ENCODE measurements at regions not wholly inside any gene's neighbourhood (a gene's known extent, or its start where the extent isn't known, plus 50 kb on each side); places are given as distances from the start of the nearest gene placed in this dataset.

- H3K27me3 ChIP-seq (ENCODE audit: insufficient read depth, low read depth, severe bottlenecking) = peaks cover 81% of the 10 kb centered on the region
- no peak for TF ChIP-seq CTCF (IDR thresholded peaks at IDR 0.05; ENCODE audit: low read depth, low read length)
These were observed 95.5 kb upstream of the RNF32 start for GRCh38 chr7:156544919-156545715.

GRCh38 chr7:156543699-156544598 lies 96.6 kb upstream of the RNF32 start:
- TF ChIP-seq CTCF (IDR thresholded peaks at IDR 0.05; ENCODE audit: low read depth, low read length) = no peak
- no peak for DNase-seq
- H3K36me3 ChIP-seq = no peaks in the 10 kb centered on the region
- H3K27me3 ChIP-seq (ENCODE audit: insufficient read depth, low read depth, severe bottlenecking) = peaks cover 76% of the 10 kb centered on the region
- H3K27ac ChIP-seq = no peak overlapping the region
- no peak overlapping the region for H3K4me3 ChIP-seq (ENCODE audit: low read depth, low read length)
- H3K9me3 ChIP-seq (ENCODE audit: severe bottlenecking) = peaks cover 7% of the 10 kb centered on the region

More at GRCh38 chr7:156544919-156545715, 95.5 kb upstream of the RNF32 start:
- H3K36me3 ChIP-seq = no peaks in the 10 kb centered on the region
- no peak overlapping the region for H3K4me3 ChIP-seq (ENCODE audit: low read depth, low read length)
- peaks cover 7% of the 10 kb centered on the region for H3K9me3 ChIP-seq (ENCODE audit: severe bottlenecking)
- DNase-seq = no peak
- no peak overlapping the region for H3K27ac ChIP-seq

- Histone ChIP-seq H3K4me3 (ENCODE audit: low read depth, low read length) (no peak overlapping the region), H3K27me3 (ENCODE audit: insufficient read depth, low read depth, severe bottlenecking) (peaks cover 74% of the 10 kb centered on the region), H3K9me3 (ENCODE audit: severe bottlenecking) (no peaks in the 10 kb centered on the region), H3K27ac (no peak overlapping the region), H3K36me3 (no peaks in the 10 kb centered on the region)
- DNase-seq = no peak
- no peak for TF ChIP-seq CTCF (IDR thresholded peaks at IDR 0.05; ENCODE audit: low read depth, low read length)
These were observed 99.9 kb upstream of the RNF32 start for GRCh38 chr7:156540619-156541165.

- no peaks in the 10 kb centered on the region for H3K36me3 ChIP-seq
- peaks cover 74% of the 10 kb centered on the region for H3K27me3 ChIP-seq (ENCODE audit: insufficient read depth, low read depth, severe bottlenecking)
- H3K27ac ChIP-seq = no peak overlapping the region
These were observed 100.6 kb upstream of the RNF32 start for GRCh38 chr7:156539999-156540398.

GRCh38 chr7:156537006-156537405 lies 103.6 kb upstream of the RNF32 start:
- no peak for DNase-seq
- Histone ChIP-seq H3K9me3 (ENCODE audit: severe bottlenecking) (no peaks in the 10 kb centered on the region), H3K4me3 (ENCODE audit: low read depth, low read length) (no peak overlapping the region), H3K36me3 (no peaks in the 10 kb centered on the region), H3K27ac (no peak overlapping the region), H3K27me3 (ENCODE audit: insufficient read depth, low read depth, severe bottlenecking) (peaks cover 81% of the 10 kb centered on the region)
- no peak for TF ChIP-seq CTCF (IDR thresholded peaks at IDR 0.05; ENCODE audit: low read depth, low read length)

More at GRCh38 chr7:156539999-156540398, 100.6 kb upstream of the RNF32 start:
- TF ChIP-seq CTCF (IDR thresholded peaks at IDR 0.05; ENCODE audit: low read depth, low read length) = no peak
- no peaks in the 10 kb centered on the region for H3K9me3 ChIP-seq (ENCODE audit: severe bottlenecking)
- no peak for DNase-seq
- H3K4me3 ChIP-seq (ENCODE audit: low read depth, low read length) = no peak overlapping the region
